ENCODE measurements at regions not wholly inside any gene's neighbourhood (a gene's known extent, or its start where the extent isn't known, plus 50 kb on each side); places are given as distances from the start of the nearest gene placed in this dataset.
"Not testable (repeated sequence)": the region's sequence is repeated elsewhere in the genome, so short reads cannot be mapped to it uniquely, and the experiment has no call there.

DNA sequence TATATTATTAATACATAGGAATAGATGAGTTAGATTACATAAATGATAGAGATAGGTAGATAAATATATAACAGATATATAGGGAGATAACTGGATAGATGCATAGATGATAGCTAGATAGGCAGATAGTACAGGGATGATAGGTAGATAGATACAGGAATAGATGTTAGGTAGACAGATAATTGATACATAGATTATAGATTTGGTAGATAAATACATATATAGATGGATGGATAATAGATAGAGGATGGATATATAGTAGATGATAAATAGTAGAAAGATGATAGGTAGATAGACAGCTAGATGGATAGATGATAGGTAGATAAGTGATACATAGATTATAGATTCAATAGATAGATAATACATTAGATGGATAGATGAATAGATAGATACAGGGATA lies 283.6 kb downstream of the SHOX start:
- Mint-ChIP-seq H3K36me3 (ENCODE audit: low read depth) (no peaks in the 10 kb centered on the region), H3K4me3 (no peak overlapping the region), H3K27me3 (no peaks in the 10 kb centered on the region), H3K27ac (no peak overlapping the region), H3K9me3 (peaks cover 9% of the 10 kb centered on the region), H3K4me1 (ENCODE audit: low read depth) (no peaks in the 10 kb centered on the region)
- TF ChIP-seq, protein P1, sequence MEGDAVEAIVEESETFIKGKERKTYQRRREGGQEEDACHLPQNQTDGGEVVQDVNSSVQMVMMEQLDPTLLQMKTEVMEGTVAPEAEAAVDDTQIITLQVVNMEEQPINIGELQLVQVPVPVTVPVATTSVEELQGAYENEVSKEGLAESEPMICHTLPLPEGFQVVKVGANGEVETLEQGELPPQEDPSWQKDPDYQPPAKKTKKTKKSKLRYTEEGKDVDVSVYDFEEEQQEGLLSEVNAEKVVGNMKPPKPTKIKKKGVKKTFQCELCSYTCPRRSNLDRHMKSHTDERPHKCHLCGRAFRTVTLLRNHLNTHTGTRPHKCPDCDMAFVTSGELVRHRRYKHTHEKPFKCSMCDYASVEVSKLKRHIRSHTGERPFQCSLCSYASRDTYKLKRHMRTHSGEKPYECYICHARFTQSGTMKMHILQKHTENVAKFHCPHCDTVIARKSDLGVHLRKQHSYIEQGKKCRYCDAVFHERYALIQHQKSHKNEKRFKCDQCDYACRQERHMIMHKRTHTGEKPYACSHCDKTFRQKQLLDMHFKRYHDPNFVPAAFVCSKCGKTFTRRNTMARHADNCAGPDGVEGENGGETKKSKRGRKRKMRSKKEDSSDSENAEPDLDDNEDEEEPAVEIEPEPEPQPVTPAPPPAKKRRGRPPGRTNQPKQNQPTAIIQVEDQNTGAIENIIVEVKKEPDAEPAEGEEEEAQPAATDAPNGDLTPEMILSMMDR (IDR thresholded peaks at IDR 0.05): no peak
- H3K4me3 ChIP-seq (ENCODE audit: low read length): no peak overlapping the region
- peaks cover 0 to 21% of the 10 kb centered on the region in 2 experiments for H3K9me3 ChIP-seq (ENCODE audit: control insufficient read depth in 1 of 2, insufficient read depth in 1 of 2, low read length in 2 of 2)
- no peak for DNase-seq
- no peaks in the 10 kb centered on the region for H3K36me3 ChIP-seq (ENCODE audit: insufficient read depth, low read length)
- no peak overlapping the region for H3K27ac ChIP-seq (ENCODE audit: low read depth in 1 of 2, low read length in 2 of 2)
- intact Hi-C loops (cut with DNase I, micrococcal nuclease): no loop called here
- ATAC-seq (ENCODE audit: poor library complexity): no peak
- CTCF ChIA-PET: no interaction called here
- no peaks in the 10 kb centered on the region for H3K4me1 ChIP-seq (ENCODE audit: insufficient read depth, low read length)
- no peaks in the 10 kb centered on the region for H3K27me3 ChIP-seq (ENCODE audit: control insufficient read depth in 1 of 2, insufficient read depth in 2 of 2, low read length in 2 of 2)
- POLR2A ChIA-PET: no interaction called here

DNA sequence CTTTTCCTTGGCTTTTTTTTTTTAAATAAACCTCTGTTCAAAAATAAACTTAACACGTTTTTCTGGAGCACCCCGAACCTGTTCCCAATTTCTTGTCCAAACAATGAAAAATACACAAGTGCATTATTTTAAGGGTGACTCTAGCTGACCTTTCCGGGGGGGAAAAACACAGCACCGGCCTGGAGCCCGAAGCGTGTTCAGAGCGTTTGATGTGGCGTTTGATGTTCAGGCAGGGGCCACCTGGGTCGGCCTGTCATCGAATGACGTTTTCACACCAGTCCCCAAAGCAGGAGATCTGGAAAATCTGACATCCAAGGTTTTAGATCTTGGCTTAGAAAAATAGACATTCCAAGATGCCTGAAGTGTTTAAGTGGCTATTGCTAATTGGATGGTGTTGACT lies 282.1 kb downstream of the SHOX start:
- intact Hi-C loops (cut with DNase I, micrococcal nuclease): no loop called here

DNA sequence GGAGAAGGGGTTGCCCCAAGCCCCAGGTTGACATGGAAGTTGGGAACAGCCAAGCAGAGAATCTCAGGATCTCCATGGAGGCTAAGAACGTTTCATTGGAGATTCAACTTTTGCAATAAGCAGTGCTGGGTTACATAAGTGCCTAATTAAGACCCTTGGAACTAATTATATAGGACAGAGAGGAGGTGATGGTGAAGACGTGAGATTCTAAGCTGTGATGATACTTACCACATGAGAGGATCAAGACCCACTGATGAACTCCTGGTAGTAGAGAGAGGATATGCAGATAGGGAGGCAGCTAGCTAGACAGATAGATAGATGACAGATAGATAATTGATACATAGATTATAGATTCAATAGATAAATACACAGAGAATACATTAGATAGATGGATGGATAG lies 278.5 kb downstream of the SHOX start:
- intact Hi-C loops (cut with DNase I, micrococcal nuclease); DNase-seq; H3K27ac ChIP-seq (ENCODE audit: low read depth in 1 of 2, low read length in 2 of 2); H3K36me3 Mint-ChIP-seq (ENCODE audit: low read depth); H3K4me3 ChIP-seq (ENCODE audit: low read length); H3K4me1 ChIP-seq (ENCODE audit: insufficient read depth, low read length); H3K9me3 Mint-ChIP-seq; H3K4me1 Mint-ChIP-seq (ENCODE audit: low read depth); POLR2A ChIA-PET; H3K27me3 ChIP-seq (ENCODE audit: control insufficient read depth in 1 of 2, insufficient read depth in 2 of 2, low read length in 2 of 2); H3K4me3 Mint-ChIP-seq; CTCF ChIA-PET; H3K36me3 ChIP-seq (ENCODE audit: insufficient read depth, low read length); H3K27me3 Mint-ChIP-seq; ATAC-seq (ENCODE audit: poor library complexity); H3K27ac Mint-ChIP-seq: not testable (repeated sequence)
- H3K9me3 ChIP-seq (ENCODE audit: control insufficient read depth in 1 of 2, insufficient read depth in 1 of 2, low read length in 2 of 2): peaks cover 0 to 48% of the 10 kb centered on the region in 2 experiments

More for the DNA sequence above, 282.1 kb downstream of the SHOX start:
- H3K27ac ChIP-seq (ENCODE audit: low read depth in 1 of 2, low read length in 2 of 2): no peak overlapping the region
- H3K4me1 ChIP-seq (ENCODE audit: insufficient read depth, low read length): no peaks in the 10 kb centered on the region
- Mint-ChIP-seq H3K27me3 (no peaks in the 10 kb centered on the region), H3K4me1 (ENCODE audit: low read depth) (no peaks in the 10 kb centered on the region), H3K9me3 (peaks cover 9% of the 10 kb centered on the region), H3K4me3 (no peak overlapping the region), H3K27ac (no peak overlapping the region), H3K36me3 (ENCODE audit: low read depth) (no peaks in the 10 kb centered on the region)
- no peak for DNase-seq
- TF ChIP-seq, protein P1 (IDR thresholded peaks at IDR 0.05): no peak
- H3K36me3 ChIP-seq (ENCODE audit: insufficient read depth, low read length): no peaks in the 10 kb centered on the region
- H3K27me3 ChIP-seq (ENCODE audit: control insufficient read depth in 1 of 2, insufficient read depth in 2 of 2, low read length in 2 of 2): no peaks in the 10 kb centered on the region
- POLR2A ChIA-PET: no interaction called here
- ATAC-seq (ENCODE audit: poor library complexity): no peak
- H3K9me3 ChIP-seq (ENCODE audit: control insufficient read depth in 1 of 2, insufficient read depth in 1 of 2, low read length in 2 of 2): peaks cover 0 to 32% of the 10 kb centered on the region in 2 experiments
- H3K4me3 ChIP-seq (ENCODE audit: low read length): no peak overlapping the region
- CTCF ChIA-PET: no interaction called here

DNA sequence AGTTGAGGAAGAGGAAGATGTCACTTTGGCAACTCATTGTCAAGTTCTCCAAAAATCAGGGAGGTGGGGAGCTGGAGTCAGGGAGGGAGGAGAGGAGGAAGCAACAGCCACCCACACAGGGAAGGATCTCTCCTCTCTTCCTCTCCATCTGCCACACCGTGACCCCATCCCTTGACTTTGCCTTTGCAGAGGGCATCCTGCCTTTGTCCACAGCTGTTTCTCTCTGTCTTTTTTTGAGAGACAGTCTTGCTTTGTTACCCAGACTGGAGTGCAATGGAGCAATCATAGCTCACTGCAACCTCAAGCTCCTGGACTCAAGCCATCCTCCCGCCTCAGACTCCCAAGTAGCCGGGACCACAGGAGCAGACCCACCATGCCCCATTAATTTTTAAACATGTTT lies 276.0 kb downstream of the SHOX start:
- no peaks in the 10 kb centered on the region for H3K36me3 ChIP-seq (ENCODE audit: insufficient read depth, low read length)
- no peak for DNase-seq
- H3K27ac ChIP-seq (ENCODE audit: low read depth in 1 of 2, low read length in 2 of 2): no peak overlapping the region
- POLR2A ChIA-PET: no interaction called here
- Mint-ChIP-seq H3K9me3 (peaks cover 4% of the 10 kb centered on the region), H3K36me3 (ENCODE audit: low read depth) (no peaks in the 10 kb centered on the region), H3K27me3 (no peaks in the 10 kb centered on the region), H3K4me1 (ENCODE audit: low read depth) (no peaks in the 10 kb centered on the region), H3K4me3 (no peak overlapping the region), H3K27ac (no peak overlapping the region)
- TF ChIP-seq, protein P1 (IDR thresholded peaks at IDR 0.05): no peak
- no peaks in the 10 kb centered on the region for H3K27me3 ChIP-seq (ENCODE audit: control insufficient read depth in 1 of 2, insufficient read depth in 2 of 2, low read length in 2 of 2)
- CTCF ChIA-PET: no interaction called here
- H3K4me1 ChIP-seq (ENCODE audit: insufficient read depth, low read length): no peaks in the 10 kb centered on the region
- no peak for ATAC-seq (ENCODE audit: poor library complexity)
- intact Hi-C loops (cut with DNase I, micrococcal nuclease): no loop called here
- H3K9me3 ChIP-seq (ENCODE audit: control insufficient read depth in 1 of 2, insufficient read depth in 1 of 2, low read length in 2 of 2): peaks cover 0 to 40% of the 10 kb centered on the region in 2 experiments
- H3K4me3 ChIP-seq (ENCODE audit: low read length): no peak overlapping the region

Data from CD4-positive, alpha-beta T cell (primary cell).